ENCODE measurements at regions not wholly inside any gene's neighbourhood (a gene's known extent, or its start where the extent isn't known, plus 50 kb on each side); places are given as distances from the start of the nearest gene placed in this dataset.

DNA sequence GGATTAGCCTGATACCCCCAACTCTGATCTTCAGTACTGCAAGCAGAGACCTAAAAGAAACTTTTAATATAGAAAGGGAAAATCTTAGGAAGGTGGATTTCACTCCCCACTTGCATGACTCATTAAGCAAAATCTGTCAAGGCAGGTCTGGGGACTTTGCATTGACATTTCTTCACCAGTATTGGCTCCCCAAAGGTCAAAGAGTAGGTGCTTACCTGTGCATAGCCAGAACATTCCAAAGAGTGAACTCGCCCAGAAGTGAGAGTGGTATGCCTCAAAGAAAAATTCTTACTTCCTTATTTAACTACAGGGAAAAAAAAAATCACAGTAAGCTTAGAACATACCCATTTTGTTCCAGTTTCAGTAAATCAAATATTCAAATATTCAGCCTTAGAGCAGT lies 140.9 kb upstream of the TP63 start:
- DNase-seq (ENCODE audit: low spot score) = no peak
- Mint-ChIP-seq H3K9me3 (ENCODE audit: low read depth) (peaks cover 9% of the 10 kb centered on the region), H3K27me3 (ENCODE audit: low read depth) (peaks cover 6% of the 10 kb centered on the region), H3K27ac (ENCODE audit: unreplicated experiment) (no peak overlapping the region), H3K4me3 (ENCODE audit: unreplicated experiment) (no peak overlapping the region), H3K4me1 (ENCODE audit: low read depth) (no peaks in the 10 kb centered on the region), H3K36me3 (ENCODE audit: low read depth) (no peaks in the 10 kb centered on the region)
- TF ChIP-seq, protein P1, sequence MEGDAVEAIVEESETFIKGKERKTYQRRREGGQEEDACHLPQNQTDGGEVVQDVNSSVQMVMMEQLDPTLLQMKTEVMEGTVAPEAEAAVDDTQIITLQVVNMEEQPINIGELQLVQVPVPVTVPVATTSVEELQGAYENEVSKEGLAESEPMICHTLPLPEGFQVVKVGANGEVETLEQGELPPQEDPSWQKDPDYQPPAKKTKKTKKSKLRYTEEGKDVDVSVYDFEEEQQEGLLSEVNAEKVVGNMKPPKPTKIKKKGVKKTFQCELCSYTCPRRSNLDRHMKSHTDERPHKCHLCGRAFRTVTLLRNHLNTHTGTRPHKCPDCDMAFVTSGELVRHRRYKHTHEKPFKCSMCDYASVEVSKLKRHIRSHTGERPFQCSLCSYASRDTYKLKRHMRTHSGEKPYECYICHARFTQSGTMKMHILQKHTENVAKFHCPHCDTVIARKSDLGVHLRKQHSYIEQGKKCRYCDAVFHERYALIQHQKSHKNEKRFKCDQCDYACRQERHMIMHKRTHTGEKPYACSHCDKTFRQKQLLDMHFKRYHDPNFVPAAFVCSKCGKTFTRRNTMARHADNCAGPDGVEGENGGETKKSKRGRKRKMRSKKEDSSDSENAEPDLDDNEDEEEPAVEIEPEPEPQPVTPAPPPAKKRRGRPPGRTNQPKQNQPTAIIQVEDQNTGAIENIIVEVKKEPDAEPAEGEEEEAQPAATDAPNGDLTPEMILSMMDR (IDR thresholded peaks at IDR 0.05) = no peak

DNA sequence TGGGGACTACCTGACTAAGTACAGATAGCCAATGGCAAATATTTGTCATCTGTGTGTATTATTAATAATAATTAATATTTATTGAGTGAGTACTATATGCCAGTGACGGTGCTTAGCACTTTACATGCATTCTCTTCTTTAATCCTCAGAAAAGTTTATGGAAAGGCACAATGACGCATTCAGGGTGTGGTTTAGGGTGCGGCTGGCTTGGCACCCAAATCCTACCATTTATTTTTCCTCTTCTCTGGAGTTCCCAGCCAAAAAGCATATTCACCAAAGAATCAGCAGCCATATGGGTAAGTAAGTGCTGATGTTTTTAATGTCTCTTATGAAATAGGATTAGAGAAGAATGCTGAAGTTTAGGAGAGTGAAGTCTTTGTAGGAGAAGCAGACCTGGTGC lies 140.4 kb upstream of the TP63 start:
- no peak overlapping the region for H3K27ac Mint-ChIP-seq (ENCODE audit: unreplicated experiment)
- no peak for DNase-seq (ENCODE audit: low spot score)
- H3K4me1 Mint-ChIP-seq (ENCODE audit: low read depth) = no peaks in the 10 kb centered on the region
- H3K27me3 Mint-ChIP-seq (ENCODE audit: low read depth) = peaks cover 4% of the 10 kb centered on the region
- H3K4me3 Mint-ChIP-seq (ENCODE audit: unreplicated experiment) = no peak overlapping the region
- no peaks in the 10 kb centered on the region for H3K36me3 Mint-ChIP-seq (ENCODE audit: low read depth)
- H3K9me3 Mint-ChIP-seq (ENCODE audit: low read depth) = peaks cover 5% of the 10 kb centered on the region
- TF ChIP-seq, protein P1 (IDR thresholded peaks at IDR 0.05) = no peak

DNA sequence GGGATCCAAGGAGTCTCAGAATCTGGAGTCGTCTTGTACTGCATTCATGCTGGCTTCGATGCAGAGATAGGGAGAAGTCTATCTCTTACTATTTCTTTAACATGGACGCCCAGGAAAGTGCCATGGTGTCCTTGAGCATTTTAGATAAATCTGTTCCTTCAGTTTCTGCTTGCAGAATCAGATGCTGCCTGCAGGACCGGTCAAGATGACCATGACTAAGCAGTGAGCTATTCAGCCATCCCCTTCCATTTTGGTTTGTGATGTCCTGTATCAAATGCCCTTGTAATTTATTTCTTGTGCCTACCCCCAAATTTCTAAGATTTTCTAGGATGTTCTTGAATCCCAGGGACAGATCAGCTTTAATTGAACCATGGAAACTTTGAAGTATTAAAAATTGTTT lies 139.4 kb upstream of the TP63 start:
- Mint-ChIP-seq H3K4me3 (ENCODE audit: unreplicated experiment) (no peak overlapping the region), H3K36me3 (ENCODE audit: low read depth) (no peaks in the 10 kb centered on the region), H3K9me3 (ENCODE audit: low read depth) (no peaks in the 10 kb centered on the region), H3K27ac (ENCODE audit: unreplicated experiment) (no peak overlapping the region), H3K4me1 (ENCODE audit: low read depth) (no peaks in the 10 kb centered on the region), H3K27me3 (ENCODE audit: low read depth) (peaks cover 4% of the 10 kb centered on the region)
- TF ChIP-seq, protein P1 (IDR thresholded peaks at IDR 0.05) = no peak
- no peak for DNase-seq (ENCODE audit: low spot score)

DNA sequence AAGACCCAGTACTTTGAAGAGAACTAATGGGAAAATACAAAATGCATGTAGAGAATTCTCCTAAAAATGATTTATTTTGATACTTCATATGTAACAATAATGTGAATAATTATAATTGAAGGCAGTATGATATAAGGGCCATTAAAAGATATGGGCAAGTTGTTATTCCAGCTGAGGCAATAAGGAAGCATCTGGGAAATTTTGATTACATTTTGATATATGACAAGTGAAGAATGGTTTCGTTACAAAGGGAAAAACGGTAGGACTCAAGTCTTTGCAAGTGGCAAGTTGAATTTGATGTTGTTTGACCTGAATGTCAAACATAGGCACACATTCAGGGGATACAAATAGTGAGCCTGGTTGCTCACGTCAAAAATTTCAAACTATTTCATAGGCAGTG lies 137.9 kb upstream of the TP63 start:
- peaks cover 2% of the 10 kb centered on the region for H3K36me3 Mint-ChIP-seq (ENCODE audit: low read depth)
- H3K4me3 Mint-ChIP-seq (ENCODE audit: unreplicated experiment) = no peak overlapping the region
- TF ChIP-seq, protein P1 (IDR thresholded peaks at IDR 0.05) = no peak
- no peak for DNase-seq (ENCODE audit: low spot score)
- no peaks in the 10 kb centered on the region for H3K4me1 Mint-ChIP-seq (ENCODE audit: low read depth)
- H3K9me3 Mint-ChIP-seq (ENCODE audit: low read depth) = no peaks in the 10 kb centered on the region
- H3K27me3 Mint-ChIP-seq (ENCODE audit: low read depth) = peaks cover 9% of the 10 kb centered on the region
- no peak overlapping the region for H3K27ac Mint-ChIP-seq (ENCODE audit: unreplicated experiment)

DNA sequence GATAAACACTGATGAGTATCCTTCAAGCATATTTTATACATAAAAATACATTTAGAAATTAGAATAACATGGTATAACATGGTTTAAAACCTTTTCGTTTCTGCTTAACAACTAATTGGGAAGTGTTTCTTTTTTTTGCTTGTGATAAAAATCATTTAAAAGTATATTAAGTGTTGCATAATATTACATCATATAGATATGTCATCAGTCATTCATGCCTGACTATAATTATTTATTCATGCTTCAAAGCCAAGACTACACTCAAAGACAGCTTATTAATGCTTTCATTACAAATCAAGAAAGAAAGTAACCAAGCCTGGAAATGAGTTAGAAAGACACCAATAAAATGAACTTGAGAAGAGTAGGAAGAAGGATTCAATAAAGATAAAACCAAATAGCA lies 136.6 kb upstream of the TP63 start:
- Mint-ChIP-seq H3K4me3 (ENCODE audit: unreplicated experiment) (no peak overlapping the region), H3K27ac (ENCODE audit: unreplicated experiment) (no peak overlapping the region), H3K9me3 (ENCODE audit: low read depth) (no peaks in the 10 kb centered on the region), H3K36me3 (ENCODE audit: low read depth) (peaks cover 2% of the 10 kb centered on the region), H3K27me3 (ENCODE audit: low read depth) (peaks cover 9% of the 10 kb centered on the region), H3K4me1 (ENCODE audit: low read depth) (no peaks in the 10 kb centered on the region)
- TF ChIP-seq, protein P1 (IDR thresholded peaks at IDR 0.05) = no peak
- no peak for DNase-seq (ENCODE audit: low spot score)

Measured in chondrocyte (in vitro differentiated cells).